CD14-positive monocyte (primary cell): ENCODE measurements at regions not wholly inside any gene's neighbourhood (a gene's known extent, or its start where the extent isn't known, plus 50 kb on each side); places are given as distances from the start of the nearest gene placed in this dataset.

ENCODE experiments used
- DNase-seq, 3 donors: peaks; one replicate each; pipeline ENCODE4 v3.0.0-alpha.2; 2011 to 2022
- H2AFZ ChIP-seq: 2 replicates; pipeline ENCODE4 v1.6.0; 2012; ENCODE audit warnings: mild to moderate bottlenecking, low read depth, low read length, inconsistent platforms; ENCODE audit not compliant: insufficient read depth, poor library complexity, severe bottlenecking
- H3K27ac ChIP-seq, 2 donors: 1 replicate in 1 of 2; 2 replicates in 1 of 2; pipeline ENCODE4 v1.5.1; 2012 to 2013; ENCODE audit warnings: low read length in 2 of 2, control low read depth in 1 of 2, inconsistent platforms in 1 of 2, low read depth in 1 of 2, mild to moderate bottlenecking in 1 of 2
- H3K27me3 ChIP-seq, 2 donors: one replicate each; pipeline versions ENCODE4 v1.6.0 to v1.6.1; 2011 to 2013; ENCODE audit warnings: low read length in 2 of 2; ENCODE audit not compliant: control insufficient read depth in 2 of 2, insufficient read depth in 2 of 2
- H3K36me3 ChIP-seq, 2 donors: replicated peaks in 1 of 2; 1 replicate in 1 of 2; 2 replicates in 1 of 2; pipeline versions ENCODE4 v1.5.1 to v1.6.1; 2012 to 2013; ENCODE audit warnings: low read length in 2 of 2, control low read depth in 1 of 2, inconsistent platforms in 1 of 2, mild to moderate bottlenecking in 1 of 2; ENCODE audit not compliant: insufficient read depth in 2 of 2, control insufficient read depth in 1 of 2
- H3K4me1 ChIP-seq, 2 donors: 1 replicate in 1 of 2; 2 replicates in 1 of 2; pipeline versions ENCODE4 v1.5.1 to v1.6.1; 2012 to 2013; ENCODE audit warnings: low read length in 2 of 2, control low read depth in 1 of 2, inconsistent platforms in 1 of 2, mild to moderate bottlenecking in 1 of 2, moderate library complexity in 1 of 2; ENCODE audit not compliant: insufficient read depth in 2 of 2, control insufficient read depth in 1 of 2
- H3K4me2 ChIP-seq: replicated peaks from 2 replicates; pipeline ENCODE3; 2012; ENCODE audit warnings: low read length, moderate library complexity, mild to moderate bottlenecking; ENCODE audit not compliant: poor library complexity, severe bottlenecking; ENCODE audit errors: extremely low read depth
- H3K4me3 ChIP-seq, 3 experiments: fragments of 200-600 bp in 1 of 3; sonication (generic) in 1 of 3; replicated peaks in 1 of 3; 1 replicate in 2 of 3; 2 replicates in 1 of 3; pipeline ENCODE4 v1.5.1; 2011 to 2013; ENCODE audit warnings: low read length in 3 of 3, mild to moderate bottlenecking in 3 of 3, control low read depth in 2 of 3, low read depth in 2 of 3, inconsistent platforms in 1 of 3, moderate library complexity in 1 of 3
- H3K79me2 ChIP-seq: 2 replicates; pipeline ENCODE4 v1.6.0; 2012; ENCODE audit warnings: mild to moderate bottlenecking, control low read depth, inconsistent platforms, low read length, moderate library complexity; ENCODE audit not compliant: insufficient read depth
- H3K9ac ChIP-seq: 2 replicates; pipeline ENCODE4 v1.6.0; 2017; ENCODE audit warnings: low read length, mild to moderate bottlenecking; ENCODE audit not compliant: insufficient read depth, poor library complexity, severe bottlenecking
- H3K9me3 ChIP-seq, 2 donors: replicated peaks in 1 of 2; 1 replicate in 1 of 2; 2 replicates in 1 of 2; pipeline versions ENCODE4 v1.5.1 to v1.6.1; 2012 to 2013; ENCODE audit warnings: low read length in 2 of 2, control low read depth in 1 of 2; ENCODE audit not compliant: control insufficient read depth in 1 of 2, insufficient read depth in 1 of 2
- H4K20me1 ChIP-seq: 2 replicates; pipeline ENCODE4 v1.6.0; 2012; ENCODE audit warnings: mild to moderate bottlenecking, low read length, control low read depth, moderate library complexity; ENCODE audit not compliant: insufficient read depth
- H3K27ac Mint-ChIP-seq, 7 donors: one replicate each; pipeline ENCODE4 v1.8.0; 2020; ENCODE audit warnings: mild to moderate bottlenecking in 7 of 7, mixed read lengths in 7 of 7, moderate library complexity in 6 of 7, inconsistent platforms in 2 of 7
- H3K27me3 Mint-ChIP-seq, 3 donors: one replicate each; pipeline ENCODE4 v1.8.0; 2021 to 2022; ENCODE audit warnings: low read depth in 3 of 3, mild to moderate bottlenecking in 3 of 3, mixed read lengths in 3 of 3, moderate library complexity in 3 of 3, inconsistent platforms in 1 of 3
- H3K36me3 Mint-ChIP-seq, 2 donors: one replicate each; pipeline ENCODE4 v1.8.0; 2020; ENCODE audit warnings: mixed read lengths in 2 of 2, inconsistent platforms in 1 of 2, mild to moderate bottlenecking in 1 of 2
- H3K4me1 Mint-ChIP-seq: one replicate; pipeline ENCODE4 v1.8.0; 2020; ENCODE audit warnings: mild to moderate bottlenecking, mixed read lengths
- H3K4me3 Mint-ChIP-seq, 2 donors: one replicate each; pipeline ENCODE4 v1.8.0; 2020; ENCODE audit warnings: mild to moderate bottlenecking in 2 of 2, mixed read lengths in 2 of 2, moderate library complexity in 1 of 2
- H3K9me3 Mint-ChIP-seq, 7 donors: one replicate each; pipeline ENCODE4 v1.8.0; 2020 to 2022; ENCODE audit warnings: mixed read lengths in 7 of 7, mild to moderate bottlenecking in 6 of 7, moderate library complexity in 6 of 7, inconsistent platforms in 2 of 7
- WGBS: methylation state at CpG from one replicate; pipeline ENCODE4 v1.1.5; 2013; ENCODE audit warnings: missing lambda C conversion rate; ENCODE audit not compliant: insufficient coverage; 5-methylcytosine and 5-hydroxymethylcytosine counted together
- intact Hi-C, 2 donors: fragments of 100-400 bp; cut with micrococcal nuclease; formaldehyde crosslinking; loops; one replicate each; pipeline versions ENCODE4 v1.15.0 to v1.15.1; 2023
- TF ChIP-seq, protein P1 (sequence below): fragments of 200-600 bp; IDR thresholded peaks from one replicate; pipeline ENCODE4 v1.8.0; 2022; ENCODE audit warnings: antibody characterized with exemption, mild to moderate bottlenecking

DNA sequence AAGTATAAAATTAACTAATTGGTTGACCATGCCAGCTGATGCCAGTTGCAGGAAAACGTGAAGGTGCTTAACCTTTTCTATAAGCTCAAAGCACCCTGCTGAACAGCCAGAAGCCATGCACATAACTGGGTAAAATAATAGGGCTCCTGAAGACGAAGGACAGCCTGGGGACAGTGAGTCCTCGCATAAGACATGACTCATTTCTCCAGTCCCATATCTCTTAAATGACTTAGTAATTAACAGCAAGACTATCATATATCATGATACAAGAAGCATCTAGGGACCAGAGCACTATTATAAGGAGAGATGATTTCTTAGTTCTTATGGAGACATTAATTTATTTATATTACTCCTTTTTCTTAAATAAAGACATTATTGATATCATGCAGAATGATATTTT is 100.5 kb upstream of the DOK6 start:
- H3K27me3 Mint-ChIP-seq: peaks cover 0 to 2% (median 0%) of the 10 kb centered on the region in 3 donors
- no CpG with 5 or more reads among the region's 3 CpGs for WGBS

DNA sequence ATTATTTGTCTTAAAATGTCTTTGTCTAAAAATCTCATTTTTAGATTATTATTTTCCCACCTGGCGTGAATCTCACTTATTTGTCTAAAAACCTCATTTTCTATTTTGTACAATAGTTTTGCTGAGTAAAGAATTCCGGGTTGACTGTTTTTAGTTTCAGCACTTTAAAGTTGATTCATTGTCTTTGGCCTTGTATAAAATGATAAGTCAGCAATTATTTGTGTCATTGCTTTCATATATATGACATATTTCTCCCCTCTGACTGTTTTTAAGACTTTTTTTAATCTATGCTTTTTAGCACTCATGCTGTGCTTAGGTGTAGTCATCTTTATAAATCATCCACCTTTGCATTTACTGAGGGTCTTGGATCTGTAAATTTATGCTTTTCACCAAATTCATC is 92.1 kb upstream of the DOK6 start:
- Mint-ChIP-seq H3K4me1 (no peaks in the 10 kb centered on the region), H3K36me3 (no peaks in the 10 kb centered on the region), H3K9me3 (peaks cover 0 to 12% (median 2%) of the 10 kb centered on the region in 7 donors), H3K27me3 (no peaks in the 10 kb centered on the region), H3K4me3 (no peak overlapping the region), H3K27ac (no peak overlapping the region)
- no peak overlapping the region for H3K9ac ChIP-seq
- no peak overlapping the region for H3K27ac ChIP-seq
- no peaks in the 10 kb centered on the region for H3K36me3 ChIP-seq
- H3K9me3 ChIP-seq: peaks cover 4 to 9% of the 10 kb centered on the region in 2 donors
- TF ChIP-seq, protein P1, sequence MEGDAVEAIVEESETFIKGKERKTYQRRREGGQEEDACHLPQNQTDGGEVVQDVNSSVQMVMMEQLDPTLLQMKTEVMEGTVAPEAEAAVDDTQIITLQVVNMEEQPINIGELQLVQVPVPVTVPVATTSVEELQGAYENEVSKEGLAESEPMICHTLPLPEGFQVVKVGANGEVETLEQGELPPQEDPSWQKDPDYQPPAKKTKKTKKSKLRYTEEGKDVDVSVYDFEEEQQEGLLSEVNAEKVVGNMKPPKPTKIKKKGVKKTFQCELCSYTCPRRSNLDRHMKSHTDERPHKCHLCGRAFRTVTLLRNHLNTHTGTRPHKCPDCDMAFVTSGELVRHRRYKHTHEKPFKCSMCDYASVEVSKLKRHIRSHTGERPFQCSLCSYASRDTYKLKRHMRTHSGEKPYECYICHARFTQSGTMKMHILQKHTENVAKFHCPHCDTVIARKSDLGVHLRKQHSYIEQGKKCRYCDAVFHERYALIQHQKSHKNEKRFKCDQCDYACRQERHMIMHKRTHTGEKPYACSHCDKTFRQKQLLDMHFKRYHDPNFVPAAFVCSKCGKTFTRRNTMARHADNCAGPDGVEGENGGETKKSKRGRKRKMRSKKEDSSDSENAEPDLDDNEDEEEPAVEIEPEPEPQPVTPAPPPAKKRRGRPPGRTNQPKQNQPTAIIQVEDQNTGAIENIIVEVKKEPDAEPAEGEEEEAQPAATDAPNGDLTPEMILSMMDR: no peak
- no peak overlapping the region for H2AFZ ChIP-seq
- no CpG with 5 or more reads among the region's 2 CpGs for WGBS
- H3K4me2 ChIP-seq: no peak overlapping the region
- H3K79me2 ChIP-seq: no peaks in the 10 kb centered on the region
- no peaks in the 10 kb centered on the region for H3K27me3 ChIP-seq
- no peaks in the 10 kb centered on the region for H4K20me1 ChIP-seq
- no peak for DNase-seq
- no peaks in the 10 kb centered on the region for H3K4me1 ChIP-seq
- intact Hi-C loops: no loop called here
- no peak overlapping the region for H3K4me3 ChIP-seq

More for the DNA sequence above, 100.5 kb upstream of the DOK6 start:
- Mint-ChIP-seq H3K4me3 (no peak overlapping the region), H3K9me3 (peaks cover 0 to 7% (median 1%) of the 10 kb centered on the region in 7 donors), H3K4me1 (no peaks in the 10 kb centered on the region), H3K36me3 (no peaks in the 10 kb centered on the region), H3K27ac (no peak overlapping the region)
- intact Hi-C loops: no loop called here
- Histone ChIP-seq H3K9ac (no peak overlapping the region), H3K36me3 (no peaks in the 10 kb centered on the region), H3K4me1 (no peaks in the 10 kb centered on the region), H3K4me2 (no peak overlapping the region), H2AFZ (no peak overlapping the region), H3K79me2 (no peaks in the 10 kb centered on the region), H3K27me3 (no peaks in the 10 kb centered on the region), H4K20me1 (no peaks in the 10 kb centered on the region), H3K27ac (no peak overlapping the region), H3K9me3 (no peaks in the 10 kb centered on the region), H3K4me3 (no peak overlapping the region)
- TF ChIP-seq, protein P1: no peak
- no peak for DNase-seq
